ENCODE measurements at regions not wholly inside any gene's neighbourhood (a gene's known extent, or its start where the extent isn't known, plus 50 kb on each side); places are given as distances from the start of the nearest gene placed in this dataset.
"Not testable (repeated sequence)": the region's sequence is repeated elsewhere in the genome, so short reads cannot be mapped to it uniquely, and the experiment has no call there.

- no peak for DNase-seq (ENCODE audit: low read depth in 2 of 2)
Observed at GRCh38 chr5:125679522-125679921, 743.7 kb upstream of the GRAMD2B start.

- DNase-seq (ENCODE audit: low read depth in 2 of 2): no peak
Observed at GRCh38 chr5:125683669-125684068, 739.5 kb upstream of the GRAMD2B start.

- no peak for DNase-seq (ENCODE audit: low read depth in 2 of 2)
Observed at GRCh38 chr5:125685771-125686170, 737.4 kb upstream of the GRAMD2B start.

GRCh38 chr5:125691738-125692530 lies 731.3 kb upstream of the GRAMD2B start:
- DNase-seq (ENCODE audit: low read depth in 2 of 2): not testable (repeated sequence)

GRCh38 chr5:125695996-125696655 lies 727.1 kb upstream of the GRAMD2B start:
- DNase-seq (ENCODE audit: low read depth in 2 of 2): no peak

GRCh38 chr5:125696762-125697161 lies 726.4 kb upstream of the GRAMD2B start:
- DNase-seq (ENCODE audit: low read depth in 2 of 2): no peak

- DNase-seq (ENCODE audit: low read depth in 2 of 2): no peak
Observed at GRCh38 chr5:125698420-125698819, 724.8 kb upstream of the GRAMD2B start.

- no peak for DNase-seq (ENCODE audit: low read depth in 2 of 2)
Observed at GRCh38 chr5:125699860-125700259, 723.3 kb upstream of the GRAMD2B start.

GRCh38 chr5:125700380-125700861 lies 722.8 kb upstream of the GRAMD2B start:
- no peak for DNase-seq (ENCODE audit: low read depth in 2 of 2)

- no peak for DNase-seq (ENCODE audit: low read depth in 2 of 2)
Observed at GRCh38 chr5:125703616-125704015, 719.6 kb upstream of the GRAMD2B start.

GRCh38 chr5:125704888-125705287 lies 718.3 kb upstream of the GRAMD2B start:
- DNase-seq (ENCODE audit: low read depth in 2 of 2): no peak

- no peak for DNase-seq (ENCODE audit: low read depth in 2 of 2)
Observed at GRCh38 chr5:125708583-125708982, 714.6 kb upstream of the GRAMD2B start.

GRCh38 chr5:125710745-125711144 lies 712.5 kb upstream of the GRAMD2B start:
- DNase-seq (ENCODE audit: low read depth in 2 of 2): no peak

GRCh38 chr5:125712397-125712796 lies 710.8 kb upstream of the GRAMD2B start:
- DNase-seq (ENCODE audit: low read depth in 2 of 2): no peak

GRCh38 chr5:125713109-125713805 lies 710.0 kb upstream of the GRAMD2B start:
- DNase-seq (ENCODE audit: low read depth in 2 of 2): no peak

GRCh38 chr5:125715216-125715615 lies 708.0 kb upstream of the GRAMD2B start:
- DNase-seq (ENCODE audit: low read depth in 2 of 2): no peak

- DNase-seq (ENCODE audit: low read depth in 2 of 2): no peak
Observed at GRCh38 chr5:125717209-125717608, 706.0 kb upstream of the GRAMD2B start.

- no peak for DNase-seq (ENCODE audit: low read depth in 2 of 2)
Observed at GRCh38 chr5:125719681-125720347, 703.4 kb upstream of the GRAMD2B start.

- DNase-seq (ENCODE audit: low read depth in 2 of 2): no peak
Observed at GRCh38 chr5:125720348-125720685, 702.9 kb upstream of the GRAMD2B start.

- no peak for DNase-seq (ENCODE audit: low read depth in 2 of 2)
Observed at GRCh38 chr5:125720721-125721120, 702.5 kb upstream of the GRAMD2B start.

- DNase-seq (ENCODE audit: low read depth in 2 of 2): no peak
Observed at GRCh38 chr5:125722550-125722949, 700.7 kb upstream of the GRAMD2B start.

- DNase-seq (ENCODE audit: low read depth in 2 of 2): no peak
Observed at GRCh38 chr5:125725691-125726090, 697.5 kb upstream of the GRAMD2B start.
